HCT116 (cell line): ENCODE measurements at regions not wholly inside any gene's neighbourhood (a gene's known extent, or its start where the extent isn't known, plus 50 kb on each side); places are given as distances from the start of the nearest gene placed in this dataset.

ENCODE experiments used
- ATAC-seq: fragments of 200-7000 bp; cut with Tn5 transposase; 2 replicates; pipeline ENCODE4 v1.9.1; 2020; ENCODE audit warnings: mild to moderate bottlenecking, moderate library complexity
- BruUV-seq: library from RNA; stranded (reverse); fragments of 400-500 nt; replicated peaks from 2 replicates; lab custom pipeline; 2021; lab: Mats Ljungman, UMichigan
- CTCF ChIA-PET: fragments of 300-600 bp; sonication (Branson Sonifier 250); formaldehyde crosslinking; loops from one replicate; lab custom pipeline; 2021; ENCODE audit warnings: antibody characterized with exemption; lab: Charles Lee
- POLR2A ChIA-PET: fragments of 300-600, 350-600 bp; sonication (Branson Sonifier 250); formaldehyde crosslinking; loops from one replicate; lab custom pipeline; 2021; ENCODE audit warnings: antibody characterized with exemption; lab: Charles Lee
- RAD21 ChIA-PET, 2 experiments: fragments of 300-600 bp; sonication (Branson Sonifier 250); formaldehyde crosslinking; loops; one replicate each; lab custom pipeline; 2023; ENCODE audit warnings: low total read pairs in 2 of 2; ENCODE audit not compliant: uncharacterized antibody in 2 of 2, unreplicated experiment in 2 of 2, low non-redundant PET in 1 of 2; lab: Charles Lee
- DNase-seq: peaks from one replicate; pipeline ENCODE4 v3.0.0-alpha.2; 2010; ENCODE audit warnings: low read depth, low spot score
- H2AFZ ChIP-seq: fragments of 200-600 bp; shearing (Covaris generic), sonication (generic); 2 replicates; pipeline ENCODE4 v1.6.1; 2017; ENCODE audit warnings: low read depth, mixed run types, mixed read lengths, antibody characterized with exemption, low read length; ENCODE audit not compliant: poor library complexity, severe bottlenecking
- H3K27ac ChIP-seq: 2 replicates; pipeline ENCODE4 v1.5.1; 2012; ENCODE audit warnings: low read depth, low read length
- H3K27me3 ChIP-seq: fragments of 200-600 bp; sonication (generic); 2 replicates; pipeline ENCODE4 v1.6.1; 2016; ENCODE audit warnings: mixed run types, low read length, mixed read lengths; ENCODE audit not compliant: insufficient read depth
- H3K36me3 ChIP-seq, 2 experiments: fragments of 200-500 bp in 1 of 2; fragments of 200-600 bp in 1 of 2; sonication (Bioruptor generic) in 1 of 2; sonication (generic) in 1 of 2; 2 replicates each; pipeline versions ENCODE4 v1.5.1 to v1.6.1; 2014 to 2016; ENCODE audit warnings: low read length in 2 of 2, inconsistent platforms in 1 of 2, mixed read lengths in 1 of 2, mixed run types in 1 of 2; ENCODE audit not compliant: insufficient read depth in 2 of 2, control insufficient read depth in 1 of 2
- H3K4me1 ChIP-seq, 2 experiments: fragments of 200-600 bp in 1 of 2; sonication (generic) in 1 of 2; 2 replicates each; pipeline versions ENCODE4 v1.5.1 to v1.6.1; 2012 to 2017; ENCODE audit warnings: low read length in 2 of 2, inconsistent platforms in 1 of 2, mild to moderate bottlenecking in 1 of 2, mixed read lengths in 1 of 2, mixed run types in 1 of 2, moderate library complexity in 1 of 2; ENCODE audit not compliant: insufficient read depth in 2 of 2, control insufficient read depth in 1 of 2
- H3K4me2 ChIP-seq: fragments of 200-600 bp; sonication (generic); 2 replicates; pipeline ENCODE4 v1.6.1; 2017; ENCODE audit warnings: mixed run types, low read length, mixed read lengths
- H3K4me3 ChIP-seq, 2 experiments: fragments of 200-600 bp in 1 of 2; sonication (generic) in 1 of 2; replicated peaks in 1 of 2; 2 replicates each; pipeline ENCODE4 v1.5.1; 2011 to 2016; ENCODE audit warnings: low read length in 2 of 2, control low read depth in 1 of 2, low read depth in 1 of 2, mild to moderate bottlenecking in 1 of 2, mixed read lengths in 1 of 2, mixed run types in 1 of 2
- H3K79me2 ChIP-seq: fragments of 200-600 bp; sonication (generic); 2 replicates; pipeline ENCODE4 v1.6.1; 2017; ENCODE audit warnings: mild to moderate bottlenecking, mixed run types, low read length, moderate library complexity, mixed read lengths; ENCODE audit not compliant: insufficient read depth
- H3K9ac ChIP-seq: fragments of 200-600 bp; sonication (generic); 2 replicates; pipeline ENCODE4 v1.6.1; 2016; ENCODE audit warnings: low read length, mixed read lengths
- H3K9me2 ChIP-seq: fragments of 200-600 bp; sonication (generic), shearing (Covaris generic); 2 replicates; pipeline ENCODE4 v1.6.1; 2017; ENCODE audit warnings: mixed run types, mild to moderate bottlenecking, moderate library complexity; ENCODE audit not compliant: insufficient read depth
- H3K9me3 ChIP-seq, 2 experiments: fragments of 200-500 bp in 1 of 2; fragments of 200-600 bp in 1 of 2; sonication (Bioruptor generic) in 1 of 2; sonication (generic) in 1 of 2; 2 replicates each; pipeline ENCODE4 v1.6.1; 2014 to 2017; ENCODE audit warnings: low read length in 2 of 2, mixed read lengths in 2 of 2, inconsistent platforms in 1 of 2, low read depth in 1 of 2, mild to moderate bottlenecking in 1 of 2, mixed run types in 1 of 2, moderate library complexity in 1 of 2; ENCODE audit not compliant: control insufficient read depth in 1 of 2, insufficient read depth in 1 of 2
- H4K20me1 ChIP-seq: fragments of 200-600 bp; sonication (generic), shearing (Covaris generic); 2 replicates; pipeline ENCODE4 v1.6.1; 2017; ENCODE audit warnings: mixed run types, mild to moderate bottlenecking, moderate library complexity; ENCODE audit not compliant: insufficient read depth
- JUND ChIP-seq: IDR thresholded peaks from 2 replicates; pipeline ENCODE4 v1.6.1; 2012
- POLR2A ChIP-seq: IDR thresholded peaks from 2 replicates; pipeline ENCODE4 v1.7.0; 2011; ENCODE audit warnings: borderline replicate concordance; ENCODE audit not compliant: insufficient read depth, insufficient read length; ENCODE audit errors: extremely low read depth
- POLR2AphosphoS5 ChIP-seq: IDR thresholded peaks from 2 replicates; pipeline ENCODE4 v1.6.1; 2011; ENCODE audit warnings: mild to moderate bottlenecking, low read depth, low read length, moderate library complexity
- RAD21 ChIP-seq: IDR thresholded peaks from 2 replicates; pipeline ENCODE4 v1.6.1; 2012; ENCODE audit warnings: low read depth, mild to moderate bottlenecking
- SRF ChIP-seq: IDR thresholded peaks from 2 replicates; pipeline ENCODE4 v1.6.1; 2012; ENCODE audit warnings: low read depth
- YY1 ChIP-seq: IDR thresholded peaks from 2 replicates; pipeline ENCODE4 v1.6.1; 2011; ENCODE audit warnings: low read length, low read depth, moderate library complexity, mild to moderate bottlenecking; ENCODE audit not compliant: insufficient replicate concordance; ENCODE audit errors: extremely low read depth
- ZFX ChIP-seq: fragments of 450-650 bp; IDR thresholded peaks from 2 replicates; pipeline ENCODE4 v1.6.1; 2017
- intact Hi-C: fragments of 100-400 bp; cut with micrococcal nuclease; formaldehyde crosslinking; loops from 2 replicates; pipeline ENCODE4 v1.10.0; 2022
- TF ChIP-seq, protein P1 (sequence below): IDR thresholded peaks from 2 replicates; pipeline ENCODE4 v1.6.1; 2012

DNA sequence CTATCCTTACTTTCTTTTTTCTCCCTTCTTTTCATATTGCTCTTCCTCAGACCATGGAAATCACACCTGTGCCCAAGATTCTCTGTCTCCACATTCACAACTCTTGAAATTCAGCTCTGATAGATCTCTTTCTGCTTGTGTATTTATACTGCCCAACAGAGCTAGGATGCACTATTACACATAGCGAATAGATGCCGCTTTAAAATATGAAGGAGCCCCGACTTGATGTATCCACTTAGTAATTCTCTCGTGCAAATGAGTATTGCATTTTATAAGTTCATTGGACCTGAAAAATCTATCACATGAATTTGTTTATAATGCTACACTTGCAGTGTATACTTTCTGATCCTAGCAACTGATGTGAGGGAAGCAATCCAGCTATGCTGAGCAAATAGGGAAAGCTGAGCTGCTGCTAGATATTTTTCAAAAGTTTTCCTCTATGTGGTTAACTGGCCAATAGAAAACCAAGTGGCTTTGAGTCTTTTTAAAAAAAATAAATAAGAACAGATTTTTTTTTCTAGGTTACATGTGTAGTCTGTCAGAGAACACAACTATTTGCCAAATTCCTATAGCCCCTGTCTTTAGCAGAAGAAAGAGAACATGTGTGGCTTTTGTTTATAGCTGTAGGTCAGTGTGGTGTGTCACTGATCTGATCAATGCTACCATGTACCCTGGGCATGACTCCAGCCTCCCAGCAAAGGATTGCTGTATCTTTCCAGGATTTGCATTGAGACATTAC is 64.3 kb upstream of the LEKR1 start:
- DNase-seq (no peak), ATAC-seq (no peak)
- TF ChIP-seq RAD21 (0 out of 2 replicates have a peak, but pooled peaks have one; percentile 9), SRF (no peak), JUND (no peak), POLR2AphosphoS5 (no peak)
- H3K9me3 ChIP-seq: no peaks in the 10 kb centered on the region
- no peaks in the 10 kb centered on the region for H4K20me1 ChIP-seq
- CTCF ChIA-PET: no interaction called here
- POLR2A ChIA-PET: no interaction called here
- no TSS peak for BruUV-seq
- no peak overlapping the region for H3K4me2 ChIP-seq
- no peaks in the 10 kb centered on the region for H3K36me3 ChIP-seq
- peaks cover 0 to 7% of the 10 kb centered on the region in 2 experiments; a peak in 1 of 4 replicates for H3K4me1 ChIP-seq
- no peaks in the 10 kb centered on the region for H3K9me2 ChIP-seq
- H3K4me3 ChIP-seq: no peak overlapping the region
- no peak overlapping the region for H2AFZ ChIP-seq
- no peaks in the 10 kb centered on the region for H3K27me3 ChIP-seq
- H3K27ac ChIP-seq: no peak overlapping the region
- H3K79me2 ChIP-seq: no peaks in the 10 kb centered on the region
- RAD21 ChIA-PET: no interaction called here
- intact Hi-C loops: no loop called here
- H3K9ac ChIP-seq: no peak overlapping the region

DNA sequence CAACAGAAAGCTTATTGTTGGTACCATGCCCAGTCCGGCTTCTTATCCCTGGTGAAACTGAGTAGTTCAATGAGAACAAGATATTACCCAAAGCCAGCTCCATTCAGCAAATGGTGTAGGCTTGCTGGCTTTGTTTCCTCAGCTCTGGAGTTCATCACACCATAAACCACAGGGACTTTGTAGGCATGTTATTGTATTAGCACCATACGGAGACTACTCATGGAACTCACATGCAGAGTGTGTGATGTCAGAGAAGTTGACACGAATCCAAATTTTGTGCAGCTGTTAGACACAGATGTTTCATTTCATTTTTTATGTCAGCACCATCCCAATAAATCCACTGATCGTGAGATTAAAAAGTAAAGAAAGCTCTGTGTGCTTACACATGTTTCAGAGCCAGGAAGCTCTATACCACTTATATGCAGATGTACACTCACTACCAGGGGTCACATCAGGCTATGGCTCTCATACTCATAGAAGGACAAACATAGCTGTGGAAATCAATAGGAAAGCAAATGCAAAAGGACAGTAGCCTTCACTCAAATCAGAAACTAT is 63.4 kb upstream of the LEKR1 start:
- H3K9me2 ChIP-seq: no peaks in the 10 kb centered on the region
- no peaks in the 10 kb centered on the region for H3K27me3 ChIP-seq
- no peaks in the 10 kb centered on the region for H4K20me1 ChIP-seq
- no peak overlapping the region for H3K9ac ChIP-seq
- BruUV-seq: no TSS peak
- H3K36me3 ChIP-seq: no peaks in the 10 kb centered on the region
- H3K4me3 ChIP-seq: no peak overlapping the region
- H3K79me2 ChIP-seq: no peaks in the 10 kb centered on the region
- no peak overlapping the region for H3K27ac ChIP-seq
- CTCF ChIA-PET: no interaction called here
- DNase-seq (no peak), ATAC-seq (no peak)
- TF ChIP-seq POLR2AphosphoS5 (no peak), YY1 (no peak), ZFX (no peak), JUND (no peak), POLR2A (no peak)
- TF ChIP-seq, protein P1, sequence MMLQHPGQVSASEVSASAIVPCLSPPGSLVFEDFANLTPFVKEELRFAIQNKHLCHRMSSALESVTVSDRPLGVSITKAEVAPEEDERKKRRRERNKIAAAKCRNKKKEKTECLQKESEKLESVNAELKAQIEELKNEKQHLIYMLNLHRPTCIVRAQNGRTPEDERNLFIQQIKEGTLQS: no peak
- H2AFZ ChIP-seq: no peak overlapping the region
- no peaks in the 10 kb centered on the region for H3K9me3 ChIP-seq
- intact Hi-C loops: no loop called here
- no peak overlapping the region for H3K4me2 ChIP-seq
- RAD21 ChIA-PET: no interaction called here
- POLR2A ChIA-PET: no interaction called here
- H3K4me1 ChIP-seq: peaks cover 0 to 7% of the 10 kb centered on the region in 2 experiments; a peak in 1 of 4 replicates
